GM12872 (cell line): ENCODE measurements at regions not wholly inside any gene's neighbourhood (a gene's known extent, or its start where the extent isn't known, plus 50 kb on each side); places are given as distances from the start of the nearest gene placed in this dataset.

Source experiments
- TF ChIP-seq, protein P1 (sequence below): IDR thresholded peaks from 3 replicates; pipeline ENCODE4 v1.5.1; 2011; ENCODE audit warnings: low read depth, mild to moderate bottlenecking, low read length, moderate library complexity; ENCODE audit not compliant: insufficient read depth

DNA sequence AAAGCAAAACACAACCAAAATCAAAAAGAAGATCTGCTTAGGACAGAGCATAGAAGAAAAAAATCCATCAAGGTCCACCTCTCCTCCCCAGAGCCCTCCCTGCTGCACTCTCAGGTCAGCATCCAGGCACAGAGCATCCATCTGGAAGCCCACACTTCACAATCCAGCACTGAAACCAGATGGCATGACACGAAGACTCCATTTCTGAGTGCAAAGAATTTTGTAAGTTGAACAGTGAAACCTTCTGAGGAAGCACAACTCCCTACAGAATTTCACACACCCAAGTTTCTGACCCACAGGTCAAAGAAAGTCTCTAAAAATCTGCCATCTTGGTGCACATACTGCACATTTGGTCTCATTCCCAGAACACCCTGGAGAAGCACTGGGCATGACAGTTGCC, 128.8 kb upstream of the STXBP5 start:
- TF ChIP-seq, protein P1, sequence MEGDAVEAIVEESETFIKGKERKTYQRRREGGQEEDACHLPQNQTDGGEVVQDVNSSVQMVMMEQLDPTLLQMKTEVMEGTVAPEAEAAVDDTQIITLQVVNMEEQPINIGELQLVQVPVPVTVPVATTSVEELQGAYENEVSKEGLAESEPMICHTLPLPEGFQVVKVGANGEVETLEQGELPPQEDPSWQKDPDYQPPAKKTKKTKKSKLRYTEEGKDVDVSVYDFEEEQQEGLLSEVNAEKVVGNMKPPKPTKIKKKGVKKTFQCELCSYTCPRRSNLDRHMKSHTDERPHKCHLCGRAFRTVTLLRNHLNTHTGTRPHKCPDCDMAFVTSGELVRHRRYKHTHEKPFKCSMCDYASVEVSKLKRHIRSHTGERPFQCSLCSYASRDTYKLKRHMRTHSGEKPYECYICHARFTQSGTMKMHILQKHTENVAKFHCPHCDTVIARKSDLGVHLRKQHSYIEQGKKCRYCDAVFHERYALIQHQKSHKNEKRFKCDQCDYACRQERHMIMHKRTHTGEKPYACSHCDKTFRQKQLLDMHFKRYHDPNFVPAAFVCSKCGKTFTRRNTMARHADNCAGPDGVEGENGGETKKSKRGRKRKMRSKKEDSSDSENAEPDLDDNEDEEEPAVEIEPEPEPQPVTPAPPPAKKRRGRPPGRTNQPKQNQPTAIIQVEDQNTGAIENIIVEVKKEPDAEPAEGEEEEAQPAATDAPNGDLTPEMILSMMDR = no peak

DNA sequence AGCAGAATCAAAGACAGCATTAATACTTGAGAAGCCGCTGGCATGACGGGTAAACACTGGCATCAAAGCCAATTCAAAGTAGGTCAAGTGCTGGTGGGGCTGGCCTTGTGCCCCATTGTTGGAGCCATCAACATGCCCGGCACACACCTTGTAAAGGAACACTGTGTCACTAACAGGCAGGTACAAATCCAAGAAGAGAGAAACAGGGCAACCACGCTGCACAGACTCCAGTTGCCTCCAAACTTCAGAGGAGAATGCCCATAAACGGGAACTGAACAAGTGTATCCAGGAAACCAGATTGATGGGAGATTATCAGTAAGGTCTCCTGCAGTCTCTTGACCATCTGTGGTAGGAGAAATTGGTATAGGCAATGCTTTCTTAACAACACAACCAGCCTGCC, 127.0 kb upstream of the STXBP5 start:
- TF ChIP-seq, protein P1 = no peak

GRCh38 chr6:147078106-147078505, 126.1 kb upstream of the STXBP5 start:
- TF ChIP-seq, protein P1 = no peak

DNA sequence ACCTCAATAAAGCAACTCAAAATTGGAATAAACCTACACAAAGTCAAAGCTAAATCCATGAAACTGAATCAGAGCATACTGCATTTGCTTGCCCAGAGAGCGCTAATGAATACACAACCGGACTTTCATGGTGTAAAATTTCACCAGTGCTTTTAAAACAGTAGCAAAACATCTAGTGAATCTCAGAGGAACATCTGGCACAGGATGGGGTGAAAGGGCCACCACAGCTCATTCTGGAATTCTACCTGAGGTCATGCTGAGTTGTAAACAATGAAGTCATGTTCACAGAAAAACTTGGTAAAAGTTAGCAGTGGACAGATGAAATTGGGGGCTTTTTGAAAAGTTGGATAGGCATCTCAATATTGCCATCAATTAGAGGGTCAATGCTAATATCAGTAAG, 125.6 kb upstream of the STXBP5 start:
- TF ChIP-seq, protein P1 = no peak

DNA sequence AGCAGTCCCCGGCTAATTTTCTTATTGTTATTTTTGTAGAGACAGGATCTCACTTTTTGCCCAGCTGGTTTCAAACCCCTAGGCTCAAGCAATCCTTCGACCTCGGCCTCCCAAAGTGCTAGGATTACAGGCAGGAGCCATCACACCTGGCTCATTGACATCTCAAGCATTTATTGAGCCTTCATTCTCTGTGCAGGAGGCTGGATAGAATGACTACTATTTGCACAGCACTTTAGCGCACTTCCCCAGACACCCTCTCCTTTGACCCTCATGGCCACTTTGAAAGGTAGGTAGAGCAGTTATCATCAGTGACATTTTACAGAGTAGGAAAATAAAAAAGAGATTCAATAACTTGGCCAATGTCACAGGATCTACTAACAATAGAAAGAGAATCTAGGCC, 124.0 kb upstream of the STXBP5 start:
- TF ChIP-seq, protein P1 = no peak

DNA sequence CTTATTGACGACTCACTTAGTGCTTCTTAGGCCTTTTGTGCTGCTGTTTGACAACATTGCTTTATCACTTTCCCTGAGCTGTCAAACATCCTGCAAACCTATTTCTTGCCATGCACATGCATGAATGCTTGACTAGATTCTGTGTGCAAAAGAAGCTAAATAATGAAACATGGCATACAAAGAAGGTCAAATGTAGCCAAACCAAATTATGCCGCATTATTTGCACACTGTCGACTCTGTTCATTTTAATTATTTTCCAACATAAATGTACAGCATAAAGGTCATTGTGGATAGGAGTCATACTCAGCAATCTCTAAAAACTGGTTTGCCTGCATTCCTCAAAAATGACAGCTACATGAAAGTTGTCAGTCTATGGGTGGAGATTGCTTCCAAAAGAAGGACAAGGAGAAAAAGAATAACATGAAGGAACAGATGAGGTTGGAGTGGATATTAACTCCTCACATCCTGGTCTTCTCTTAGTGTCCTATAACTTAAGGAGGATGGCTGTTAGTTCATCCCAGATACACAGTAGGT, 123.1 kb upstream of the STXBP5 start:
- TF ChIP-seq, protein P1 = no peak

- TF ChIP-seq, protein P1 = no peak
Measured at GRCh38 chr6:147087641-147088040, 116.6 kb upstream of the STXBP5 start.
